SK-N-MC (cell line): ENCODE measurements at regions not wholly inside any gene's neighbourhood (a gene's known extent, or its start where the extent isn't known, plus 50 kb on each side); places are given as distances from the start of the nearest gene placed in this dataset.

Experiments
- EZH2 ChIP-seq: fragments of 200-600 bp; sonication (generic); IDR thresholded peaks from one replicate; pipeline ENCODE4 v1.6.1; 2017; ENCODE audit warnings: antibody characterized with exemption
- FOXP2 ChIP-seq: optimal IDR thresholded peaks from 2 replicates; pipeline ENCODE3; 2011; ENCODE audit warnings: mild to moderate bottlenecking, moderate library complexity; ENCODE audit not compliant: insufficient read depth; ENCODE audit errors: extremely low read length, control extremely low read depth
- POLR2AphosphoS5 ChIP-seq: IDR thresholded peaks from 2 replicates; pipeline ENCODE4 v1.6.1; 2012; ENCODE audit warnings: mild to moderate bottlenecking, low read depth, low read length, borderline replicate concordance

DNA sequence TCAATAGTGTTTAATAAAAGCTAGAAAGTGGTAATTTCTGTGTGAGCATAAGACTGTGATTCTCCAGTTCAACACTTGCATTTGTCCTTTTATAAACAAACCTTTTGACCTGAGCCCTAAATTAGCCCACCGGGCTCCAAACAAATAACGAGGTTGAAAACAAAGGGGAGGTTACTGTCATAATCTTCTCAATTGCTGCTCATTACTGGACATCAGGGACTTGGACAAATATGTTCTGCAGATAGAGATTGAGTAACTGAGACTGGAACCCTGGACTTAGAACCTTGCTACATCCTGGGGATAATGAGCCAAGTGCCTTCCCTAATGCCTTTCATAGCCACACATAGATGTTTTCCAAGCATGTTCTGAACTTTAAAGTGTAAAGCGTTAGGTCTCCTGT is 84.2 kb upstream of the PCSK2 start:
- TF ChIP-seq POLR2AphosphoS5 (no peak), EZH2 (no peak), FOXP2 (no peak)
